Panc1 (cell line): ENCODE measurements at regions not wholly inside any gene's neighbourhood (a gene's known extent, or its start where the extent isn't known, plus 50 kb on each side); places are given as distances from the start of the nearest gene placed in this dataset.

Source experiments
- ATAC-seq: fragments of 200-7000 bp; cut with Tn5 transposase; 2 replicates; pipeline ENCODE4 v1.9.1; 2020; ENCODE audit warnings: mild to moderate bottlenecking, moderate library complexity
- BruUV-seq: library from RNA; stranded (reverse); fragments of 400-500 nt; replicated peaks from 2 replicates; lab custom pipeline; 2021; lab: Mats Ljungman, UMichigan
- CTCF ChIA-PET: fragments of 300-600 bp; sonication (Branson Sonifier 250); formaldehyde crosslinking; loops from one replicate; lab custom pipeline; 2022; ENCODE audit warnings: antibody characterized with exemption; lab: Charles Lee
- POLR2A ChIA-PET: fragments of 300-600 bp; sonication (Branson Sonifier 250); formaldehyde crosslinking; loops from one replicate; lab custom pipeline; 2022; ENCODE audit warnings: antibody characterized with exemption; lab: Charles Lee
- DNase-seq: peaks from one replicate; pipeline ENCODE4 v3.0.0-alpha.2; 2010; ENCODE audit warnings: low read depth, low spot score
- H3K27ac ChIP-seq: 2 replicates; pipeline ENCODE4 v1.5.1; 2011; ENCODE audit warnings: mild to moderate bottlenecking, low read length, inconsistent platforms
- H3K27me3 ChIP-seq: fragments of 200-500 bp; sonication (Bioruptor generic); 2 replicates; pipeline ENCODE4 v1.6.0; 2014; ENCODE audit warnings: low read length, inconsistent platforms; ENCODE audit not compliant: control insufficient read depth, insufficient read depth
- H3K36me3 ChIP-seq: fragments of 200-500 bp; sonication (Bioruptor generic); 2 replicates; pipeline ENCODE4 v1.5.1; 2014; ENCODE audit warnings: inconsistent platforms, mild to moderate bottlenecking, low read length, moderate library complexity; ENCODE audit not compliant: control insufficient read depth, insufficient read depth
- H3K4me1 ChIP-seq: 2 replicates; pipeline ENCODE4 v1.5.1; 2011; ENCODE audit warnings: inconsistent platforms, mild to moderate bottlenecking, low read length, moderate library complexity; ENCODE audit not compliant: control insufficient read depth, insufficient read depth
- H3K4me3 ChIP-seq, 2 experiments: 2 replicates each; pipeline ENCODE4 v1.5.1; 2011 to 2012; ENCODE audit warnings: low read depth in 2 of 2, low read length in 2 of 2, mild to moderate bottlenecking in 2 of 2, inconsistent platforms in 1 of 2, moderate library complexity in 1 of 2
- H3K9me3 ChIP-seq: fragments of 200-500 bp; sonication (Bioruptor generic); 2 replicates; pipeline ENCODE4 v1.5.1; 2014; ENCODE audit warnings: low read depth, mild to moderate bottlenecking, inconsistent platforms, low read length, moderate library complexity; ENCODE audit not compliant: control insufficient read depth, insufficient read depth
- POLR2AphosphoS5 ChIP-seq: IDR thresholded peaks from 2 replicates; pipeline ENCODE4 v1.6.1; 2012; ENCODE audit warnings: mild to moderate bottlenecking, low read depth, low read length, moderate library complexity
- SIN3A ChIP-seq: IDR thresholded peaks from 2 replicates; pipeline ENCODE4 v1.6.1; 2012; ENCODE audit warnings: low read depth, mild to moderate bottlenecking, low read length, moderate library complexity, borderline replicate concordance; ENCODE audit not compliant: insufficient read depth
- TCF7L2 ChIP-seq: IDR thresholded peaks from 2 replicates; pipeline ENCODE4 v1.6.1; 2011; ENCODE audit warnings: mild to moderate bottlenecking, low read depth, low read length, inconsistent platforms
- in situ Hi-C: cut with HindIII; loops from 2 replicates; pipeline ENCODE4 v1.10.0; 2016; ENCODE audit warnings: low sequenced_read_pairs, low pct_unique_long_range_greater_than_20kb
- intact Hi-C: fragments of 100-400 bp; cut with micrococcal nuclease; formaldehyde crosslinking; loops from one replicate; pipeline ENCODE4 v1.10.0; 2022; ENCODE audit not compliant: unreplicated experiment
- TF ChIP-seq, protein P1 (sequence below), 2 experiments: IDR thresholded peaks; 2 replicates each; pipeline ENCODE4 v1.6.1; 2011 to 2012; ENCODE audit warnings: low read depth in 2 of 2, control low read depth in 1 of 2, low read length in 1 of 2, mild to moderate bottlenecking in 1 of 2, moderate library complexity in 1 of 2; ENCODE audit not compliant: insufficient read depth in 1 of 2
- TF ChIP-seq, protein P2 (sequence below): fragments of 450-650 bp; IDR thresholded peaks from 2 replicates; pipeline ENCODE4 v1.5.1; 2017; ENCODE audit warnings: mild to moderate bottlenecking

DNA sequence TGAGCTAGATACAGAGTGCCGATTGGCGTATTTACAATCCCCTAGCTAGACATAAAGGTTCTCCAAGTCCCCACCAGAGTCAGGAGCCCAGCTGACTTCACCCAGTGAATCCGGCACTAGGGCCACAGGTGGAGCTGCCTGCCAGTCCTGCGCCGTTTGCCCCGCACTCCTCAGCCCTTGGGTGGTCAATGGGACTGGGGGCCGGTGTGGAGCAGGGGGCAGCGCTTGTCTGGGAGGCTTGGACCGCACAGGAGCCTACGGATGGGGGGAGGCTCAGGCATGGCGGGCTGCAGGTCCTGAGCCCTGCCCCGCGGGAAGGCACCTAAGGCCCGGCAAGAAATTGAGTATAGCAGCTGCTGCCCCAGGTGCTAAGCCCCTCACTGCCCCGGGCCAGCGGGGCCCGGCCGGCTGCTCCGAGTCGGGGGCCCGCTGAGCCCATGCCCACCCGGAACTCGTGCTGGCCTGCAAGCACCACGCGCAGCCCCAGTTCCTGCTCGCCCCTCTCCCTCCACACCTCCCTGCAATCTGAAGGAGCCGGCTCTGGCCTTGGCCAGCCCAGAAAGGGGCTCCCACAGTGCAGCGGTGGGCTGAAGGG is 1113.8 kb upstream of the LRRTM3 start:
- no peaks in the 10 kb centered on the region for H3K36me3 ChIP-seq
- intact Hi-C loops (no loop called here), in situ Hi-C loops (no loop called here)
- TF ChIP-seq, protein P1, sequence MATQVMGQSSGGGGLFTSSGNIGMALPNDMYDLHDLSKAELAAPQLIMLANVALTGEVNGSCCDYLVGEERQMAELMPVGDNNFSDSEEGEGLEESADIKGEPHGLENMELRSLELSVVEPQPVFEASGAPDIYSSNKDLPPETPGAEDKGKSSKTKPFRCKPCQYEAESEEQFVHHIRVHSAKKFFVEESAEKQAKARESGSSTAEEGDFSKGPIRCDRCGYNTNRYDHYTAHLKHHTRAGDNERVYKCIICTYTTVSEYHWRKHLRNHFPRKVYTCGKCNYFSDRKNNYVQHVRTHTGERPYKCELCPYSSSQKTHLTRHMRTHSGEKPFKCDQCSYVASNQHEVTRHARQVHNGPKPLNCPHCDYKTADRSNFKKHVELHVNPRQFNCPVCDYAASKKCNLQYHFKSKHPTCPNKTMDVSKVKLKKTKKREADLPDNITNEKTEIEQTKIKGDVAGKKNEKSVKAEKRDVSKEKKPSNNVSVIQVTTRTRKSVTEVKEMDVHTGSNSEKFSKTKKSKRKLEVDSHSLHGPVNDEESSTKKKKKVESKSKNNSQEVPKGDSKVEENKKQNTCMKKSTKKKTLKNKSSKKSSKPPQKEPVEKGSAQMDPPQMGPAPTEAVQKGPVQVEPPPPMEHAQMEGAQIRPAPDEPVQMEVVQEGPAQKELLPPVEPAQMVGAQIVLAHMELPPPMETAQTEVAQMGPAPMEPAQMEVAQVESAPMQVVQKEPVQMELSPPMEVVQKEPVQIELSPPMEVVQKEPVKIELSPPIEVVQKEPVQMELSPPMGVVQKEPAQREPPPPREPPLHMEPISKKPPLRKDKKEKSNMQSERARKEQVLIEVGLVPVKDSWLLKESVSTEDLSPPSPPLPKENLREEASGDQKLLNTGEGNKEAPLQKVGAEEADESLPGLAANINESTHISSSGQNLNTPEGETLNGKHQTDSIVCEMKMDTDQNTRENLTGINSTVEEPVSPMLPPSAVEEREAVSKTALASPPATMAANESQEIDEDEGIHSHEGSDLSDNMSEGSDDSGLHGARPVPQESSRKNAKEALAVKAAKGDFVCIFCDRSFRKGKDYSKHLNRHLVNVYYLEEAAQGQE (IDR thresholded peaks at IDR 0.05; ENCODE audit: insufficient read depth in 1 of 2, low read depth in 2 of 2, low read length in 1 of 2): no peak
- TF ChIP-seq, protein P2, sequence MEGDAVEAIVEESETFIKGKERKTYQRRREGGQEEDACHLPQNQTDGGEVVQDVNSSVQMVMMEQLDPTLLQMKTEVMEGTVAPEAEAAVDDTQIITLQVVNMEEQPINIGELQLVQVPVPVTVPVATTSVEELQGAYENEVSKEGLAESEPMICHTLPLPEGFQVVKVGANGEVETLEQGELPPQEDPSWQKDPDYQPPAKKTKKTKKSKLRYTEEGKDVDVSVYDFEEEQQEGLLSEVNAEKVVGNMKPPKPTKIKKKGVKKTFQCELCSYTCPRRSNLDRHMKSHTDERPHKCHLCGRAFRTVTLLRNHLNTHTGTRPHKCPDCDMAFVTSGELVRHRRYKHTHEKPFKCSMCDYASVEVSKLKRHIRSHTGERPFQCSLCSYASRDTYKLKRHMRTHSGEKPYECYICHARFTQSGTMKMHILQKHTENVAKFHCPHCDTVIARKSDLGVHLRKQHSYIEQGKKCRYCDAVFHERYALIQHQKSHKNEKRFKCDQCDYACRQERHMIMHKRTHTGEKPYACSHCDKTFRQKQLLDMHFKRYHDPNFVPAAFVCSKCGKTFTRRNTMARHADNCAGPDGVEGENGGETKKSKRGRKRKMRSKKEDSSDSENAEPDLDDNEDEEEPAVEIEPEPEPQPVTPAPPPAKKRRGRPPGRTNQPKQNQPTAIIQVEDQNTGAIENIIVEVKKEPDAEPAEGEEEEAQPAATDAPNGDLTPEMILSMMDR: no peak
- TF ChIP-seq POLR2AphosphoS5 (no peak), SIN3A (no peak), TCF7L2 (no peak)
- ChIA-PET CTCF (no interaction called here), POLR2A (no interaction called here)
- no peaks in the 10 kb centered on the region for H3K4me1 ChIP-seq
- DNase-seq (no peak), ATAC-seq (no peak)
- no peak overlapping the region for H3K27ac ChIP-seq
- no peak overlapping the region for H3K4me3 ChIP-seq
- H3K9me3 ChIP-seq: no peaks in the 10 kb centered on the region
- no peaks in the 10 kb centered on the region for H3K27me3 ChIP-seq
- BruUV-seq: no TSS peak

GRCh38 chr10:65816536-65816935 is 1109.3 kb upstream of the LRRTM3 start:
- intact Hi-C loops (no loop called here), in situ Hi-C loops (no loop called here)
- DNase-seq (no peak), ATAC-seq (no peak)
- ChIA-PET POLR2A (no interaction called here), CTCF (no interaction called here)
- Histone ChIP-seq H3K36me3 (no peaks in the 10 kb centered on the region), H3K27me3 (no peaks in the 10 kb centered on the region), H3K9me3 (no peaks in the 10 kb centered on the region), H3K4me1 (no peaks in the 10 kb centered on the region), H3K4me3 (no peak overlapping the region), H3K27ac (no peak overlapping the region)
- TF ChIP-seq SIN3A: no peak
- TF ChIP-seq POLR2AphosphoS5: no peak
- TF ChIP-seq TCF7L2: no peak
- TF ChIP-seq, protein P2: no peak
- TF ChIP-seq, protein P1 (IDR thresholded peaks at IDR 0.05; ENCODE audit: insufficient read depth in 1 of 2, low read depth in 2 of 2, low read length in 1 of 2): no peak
- no TSS peak for BruUV-seq
